DMS 273 (cell line): ENCODE measurements at regions not wholly inside any gene's neighbourhood (a gene's known extent, or its start where the extent isn't known, plus 50 kb on each side); places are given as distances from the start of the nearest gene placed in this dataset.

Experiments used
- DNase-seq: peaks from one replicate; lab custom pipeline; 2025; ENCODE audit not compliant: unreplicated experiment; lab: John Stamatoyannopoulos, UW

- no peak for DNase-seq
These were observed 388.5 kb downstream of the LMO4 start for GRCh38 chr1:87717157-87717670.

GRCh38 chr1:87718241-87718950 lies 389.7 kb downstream of the LMO4 start:
- DNase-seq: no peak

- DNase-seq: no peak
These were observed 391.0 kb downstream of the LMO4 start for GRCh38 chr1:87719658-87720057.

DNA sequence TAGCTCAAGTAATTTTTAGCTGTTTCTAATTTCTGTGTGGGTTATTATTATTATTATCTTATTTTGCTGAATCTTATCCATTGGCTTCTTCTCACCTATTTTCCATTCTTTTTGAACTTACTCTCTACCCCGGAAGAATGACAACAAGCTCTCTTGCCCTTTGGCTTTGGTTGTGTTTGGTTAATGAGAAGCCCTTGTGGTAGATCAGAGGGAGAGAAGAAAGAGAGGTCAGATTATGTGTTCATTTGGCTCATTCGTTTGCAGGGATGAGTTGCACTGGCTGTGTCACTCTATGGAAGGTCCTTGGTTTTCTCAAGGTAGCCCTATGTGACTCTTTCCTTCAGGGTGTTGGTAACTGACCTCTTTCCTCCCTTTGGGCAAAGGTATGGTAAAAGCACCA lies 391.9 kb downstream of the LMO4 start:
- DNase-seq: no peak

- no peak for DNase-seq
These were observed 394.5 kb downstream of the LMO4 start for GRCh38 chr1:87723193-87723592.

DNA sequence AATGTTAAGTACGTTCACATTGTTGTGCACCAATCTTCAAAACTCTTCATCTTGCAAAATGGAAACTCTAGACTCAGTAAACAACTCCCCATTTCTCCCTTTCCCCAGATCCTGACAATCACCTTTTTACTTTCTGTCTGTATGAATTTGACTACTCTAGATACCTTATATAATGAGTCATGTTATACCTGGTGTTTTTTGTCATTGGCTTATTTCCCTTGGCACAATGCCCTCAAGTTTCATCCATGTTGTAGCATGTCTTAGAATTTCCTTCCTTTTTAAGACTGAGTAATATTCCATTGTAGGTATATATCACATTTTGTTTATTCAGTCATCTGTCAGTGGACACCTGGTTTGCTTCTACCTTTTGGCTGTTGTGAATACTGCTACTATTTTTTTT lies 399.5 kb downstream of the LMO4 start:
- DNase-seq: no peak

DNA sequence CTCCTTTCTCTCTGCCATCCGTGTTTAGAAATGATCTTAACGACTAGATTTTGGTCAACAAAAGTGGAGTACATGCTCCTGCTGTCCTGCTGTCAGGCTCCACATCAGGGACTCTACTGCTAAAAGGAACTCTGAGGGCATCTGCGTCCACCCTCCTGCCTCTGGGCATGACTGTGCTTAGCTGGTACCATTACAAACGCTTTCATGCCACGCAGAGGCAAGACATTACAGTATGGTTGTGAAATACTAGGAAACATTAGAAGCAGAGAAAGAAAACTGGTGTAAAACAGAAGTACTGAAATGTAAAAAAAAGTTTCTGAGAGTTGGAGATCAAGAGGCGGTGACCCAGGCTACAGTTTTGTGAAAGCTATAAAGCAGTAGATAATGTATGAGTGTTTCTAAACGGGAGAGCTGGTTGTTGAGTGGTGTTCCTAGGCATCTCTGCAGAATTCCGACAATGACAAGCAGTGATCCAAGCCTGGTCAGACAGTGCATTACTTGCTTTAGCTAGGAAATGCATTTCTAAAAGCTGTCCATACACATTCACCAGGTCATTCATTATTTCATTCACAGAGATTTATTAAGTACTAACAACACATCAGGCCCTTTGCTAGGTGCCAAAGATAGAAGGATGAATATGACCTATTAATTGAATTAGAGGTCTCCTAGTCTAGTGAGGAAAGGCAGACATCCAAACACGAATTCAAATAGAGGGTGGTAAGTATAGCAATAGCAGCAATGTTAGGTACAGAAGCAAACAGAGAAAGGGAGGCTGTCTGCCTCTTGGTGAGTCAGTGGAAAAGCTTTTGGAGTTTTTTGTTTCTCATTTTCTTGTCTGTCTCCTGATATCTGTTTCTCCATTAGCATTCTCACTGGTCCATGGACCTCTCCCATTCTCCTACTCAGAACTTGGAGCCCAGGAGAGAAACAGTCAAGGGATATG lies 401.9 kb downstream of the LMO4 start:
- DNase-seq: no peak

DNA sequence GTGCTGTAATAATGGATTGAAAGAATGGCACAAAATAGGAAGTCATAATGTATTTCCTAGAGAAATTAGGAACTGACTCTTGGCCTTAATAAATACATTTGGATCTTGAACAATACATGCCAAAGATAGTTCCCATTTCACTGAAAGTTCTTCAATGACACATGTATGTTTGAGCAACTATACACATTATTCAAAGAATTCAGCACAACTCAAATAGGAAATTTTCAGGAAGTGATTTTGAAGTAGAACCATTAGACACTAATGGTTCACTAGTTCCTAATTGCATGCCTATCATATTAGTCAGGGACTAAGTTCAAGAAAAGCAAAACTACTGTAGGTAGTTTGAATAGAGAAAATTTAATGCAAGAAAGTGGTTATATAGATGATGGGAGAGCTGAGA lies 404.7 kb downstream of the LMO4 start:
- DNase-seq: no peak

DNA sequence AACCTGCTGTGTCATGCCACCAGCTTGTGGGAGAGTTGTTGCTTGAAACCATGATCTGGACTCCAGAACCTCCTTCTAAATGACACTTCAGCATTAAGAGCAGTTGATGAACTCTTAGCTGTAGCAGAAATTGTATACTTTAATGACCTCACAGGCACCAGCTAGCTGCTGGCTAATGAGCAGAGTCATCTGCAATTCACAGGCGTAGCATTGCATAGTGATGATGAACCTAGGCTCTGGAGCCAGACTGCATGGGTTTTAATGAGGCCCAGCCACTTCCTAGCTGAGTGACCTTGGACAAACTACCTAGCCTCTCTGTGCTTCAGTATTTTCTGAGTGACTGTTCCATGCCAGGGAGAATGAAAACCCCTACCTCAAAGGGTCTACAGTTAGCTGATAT lies 407.1 kb downstream of the LMO4 start:
- no peak for DNase-seq

DNA sequence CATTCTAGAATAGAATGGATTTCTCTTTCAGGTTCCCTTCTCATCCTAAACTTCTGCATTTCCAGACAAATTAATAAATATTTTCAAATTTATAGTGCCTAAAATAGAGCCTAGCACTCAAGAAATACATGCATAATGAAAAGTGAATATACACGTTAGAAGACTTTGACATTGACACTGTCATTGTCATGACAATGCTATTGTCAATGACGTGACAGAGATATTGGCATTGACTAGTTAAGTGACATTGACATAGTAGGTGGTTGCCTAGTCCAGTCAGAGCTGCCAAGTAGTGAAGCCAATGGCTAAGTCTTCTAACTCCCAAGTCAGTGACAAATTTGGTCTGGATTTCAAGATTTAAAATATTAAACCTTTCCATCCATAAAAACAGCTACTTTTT lies 410.5 kb downstream of the LMO4 start:
- DNase-seq: no peak

DNA sequence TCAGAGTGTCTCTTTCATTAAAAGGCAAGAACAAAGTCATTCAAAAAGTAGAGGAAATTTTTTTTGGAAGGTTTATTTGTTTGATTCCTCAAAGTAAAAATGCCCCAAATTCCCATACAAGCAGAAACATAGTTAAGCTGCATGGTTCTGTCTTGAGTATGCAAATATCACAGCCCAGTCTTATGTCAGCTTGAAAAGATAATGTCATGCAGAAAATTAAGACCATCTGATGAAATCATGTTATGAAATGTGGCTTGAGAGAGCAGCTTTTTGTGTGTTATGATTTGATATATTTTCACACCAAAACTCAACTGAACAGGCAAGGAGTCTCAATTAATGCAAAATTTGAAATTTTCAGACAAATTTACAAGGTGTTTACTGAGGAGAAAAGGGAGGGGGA lies 411.0 kb downstream of the LMO4 start:
- DNase-seq: no peak

GRCh38 chr1:87743256-87743655 lies 414.6 kb downstream of the LMO4 start:
- DNase-seq: no peak

DNA sequence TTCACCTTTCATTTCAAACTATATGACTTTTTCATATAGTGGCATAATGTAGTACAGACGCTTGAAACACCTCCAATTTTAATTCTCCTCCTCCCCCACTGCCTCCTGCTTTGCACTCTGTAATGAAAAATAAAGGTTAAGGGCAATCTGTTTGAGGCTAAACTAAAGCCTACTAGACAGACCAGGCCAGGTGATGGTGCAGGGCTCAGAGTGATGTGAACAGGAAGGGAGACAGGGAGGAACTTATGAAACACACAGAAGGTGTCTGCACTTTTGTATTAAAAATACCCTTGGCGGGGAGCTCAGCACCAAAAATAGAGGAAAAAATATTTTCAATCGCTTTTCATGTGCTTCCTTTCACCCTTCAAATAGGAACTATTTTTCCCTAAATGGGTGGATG lies 415.4 kb downstream of the LMO4 start:
- DNase-seq: no peak

DNA sequence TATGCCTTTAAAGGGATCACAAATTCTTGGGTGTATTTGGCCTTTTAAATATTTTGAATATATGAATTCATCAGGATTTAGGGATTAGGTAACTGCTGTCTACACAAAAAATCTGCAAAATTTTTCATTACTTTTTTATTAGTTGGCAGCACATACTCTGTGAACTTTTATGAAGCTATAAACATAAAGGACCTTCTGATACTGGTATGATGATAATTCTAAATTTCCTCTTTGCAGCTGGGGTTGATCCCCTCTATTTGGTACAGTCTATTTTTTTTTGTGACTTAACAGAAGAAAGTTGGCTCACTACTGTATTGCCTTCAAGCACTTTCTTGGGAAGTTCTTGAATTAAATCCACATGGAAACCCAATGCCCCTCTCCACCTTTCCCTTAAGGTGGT lies 416.1 kb downstream of the LMO4 start:
- no peak for DNase-seq

DNA sequence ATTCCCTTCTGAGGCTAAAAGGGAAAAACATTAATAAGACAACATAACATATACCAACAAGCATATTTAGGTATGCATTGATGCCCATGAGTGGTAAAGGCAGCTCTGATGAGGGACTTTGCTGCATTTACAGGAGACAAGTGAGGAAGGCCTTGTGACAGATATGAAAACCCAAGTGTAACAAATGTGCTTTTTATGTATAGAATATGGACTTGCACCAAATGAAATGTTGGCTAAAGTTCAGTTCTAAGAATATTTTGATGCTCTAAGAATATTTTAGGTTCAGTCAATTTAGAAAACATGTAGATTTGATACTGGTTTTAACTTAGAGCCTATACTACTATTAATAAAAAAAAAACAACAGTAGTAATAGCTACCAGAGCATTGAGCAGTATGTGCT lies 424.7 kb downstream of the LMO4 start:
- DNase-seq: no peak

- no peak for DNase-seq
These were observed 425.5 kb downstream of the LMO4 start for GRCh38 chr1:87754139-87754538.

- DNase-seq: no peak
These were observed 429.0 kb downstream of the LMO4 start for GRCh38 chr1:87757676-87758075.

GRCh38 chr1:87759421-87760087 lies 430.9 kb downstream of the LMO4 start:
- DNase-seq: no peak

DNA sequence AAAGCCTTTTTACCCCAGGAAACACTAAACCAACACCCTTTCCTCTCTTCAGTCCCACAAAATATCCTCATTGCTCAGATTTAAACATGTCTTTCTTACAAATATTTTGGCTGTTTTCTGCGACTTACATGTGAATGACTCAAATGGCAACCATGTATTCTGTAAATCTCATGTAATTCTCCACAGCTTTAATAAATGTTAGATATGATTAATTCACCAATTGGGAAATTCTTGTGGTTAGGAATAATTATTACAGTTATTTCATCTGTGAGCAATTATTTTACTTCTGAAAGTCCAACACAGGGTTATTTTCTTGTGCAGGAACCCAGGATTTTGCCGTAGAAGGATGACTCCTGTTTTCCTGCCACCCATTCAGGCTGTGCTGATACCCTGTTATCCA lies 431.5 kb downstream of the LMO4 start:
- no peak for DNase-seq

DNA sequence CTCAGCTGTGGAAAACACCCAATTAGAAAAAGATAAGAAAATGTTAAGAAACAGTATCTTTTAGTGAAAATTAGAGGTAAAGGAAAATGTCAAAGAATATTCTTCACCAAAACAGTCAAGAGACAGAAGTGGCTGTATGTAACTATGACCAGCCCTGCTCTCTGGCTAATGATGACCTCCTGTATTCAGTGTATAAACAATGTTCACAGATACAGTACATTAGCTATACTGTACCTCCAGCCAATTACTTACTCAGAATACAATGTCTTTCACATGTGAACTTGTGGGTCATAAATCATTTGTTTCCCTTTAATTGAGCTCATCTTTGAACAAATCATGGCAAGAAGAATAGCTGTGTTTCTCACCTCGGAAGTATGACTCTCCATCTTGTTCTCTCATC lies 432.0 kb downstream of the LMO4 start:
- DNase-seq: no peak

DNA sequence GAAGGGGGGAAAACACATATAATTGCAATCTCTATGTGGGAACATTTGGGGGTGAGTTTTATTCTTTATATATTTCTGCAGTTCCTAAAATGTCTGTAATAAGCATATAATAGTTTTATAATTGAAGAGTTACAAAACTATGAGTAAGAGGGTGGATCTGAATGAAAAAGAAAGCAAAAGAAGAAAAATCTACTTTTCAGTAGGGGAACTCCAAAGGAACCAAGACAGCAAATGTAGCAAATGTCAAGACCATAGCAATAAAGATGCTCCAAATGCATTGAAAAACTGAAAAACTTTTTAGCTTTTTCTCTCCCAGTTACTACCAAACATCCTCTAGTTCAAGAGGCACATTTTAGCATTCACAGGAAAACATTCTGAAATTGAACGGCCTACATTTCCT lies 434.8 kb downstream of the LMO4 start:
- DNase-seq: no peak
